Neural cell (in vitro differentiated cells): ENCODE measurements at regions not wholly inside any gene's neighbourhood (a gene's known extent, or its start where the extent isn't known, plus 50 kb on each side); places are given as distances from the start of the nearest gene placed in this dataset.

Source experiments
- H2AFZ ChIP-seq: fragments of 200-600, 300-800 bp; sonication (generic), shearing (Covaris generic); 2 replicates; pipeline ENCODE4 v1.6.0; 2014; ENCODE audit warnings: low read depth, mild to moderate bottlenecking, antibody characterized with exemption, low read length, moderate library complexity
- H3F3A ChIP-seq: fragments of 200-600 bp; shearing (Covaris generic); 2 replicates; pipeline ENCODE4 v1.6.1; 2016; ENCODE audit warnings: mild to moderate bottlenecking, moderate library complexity, mixed read lengths, antibody characterized with exemption, low read length; ENCODE audit not compliant: insufficient read depth, poor library complexity, severe bottlenecking
- H3K27ac ChIP-seq: fragments of 200-600, 300-800 bp; sonication (generic), shearing (Covaris generic); 2 replicates; pipeline ENCODE4 v1.5.1; 2014; ENCODE audit warnings: mild to moderate bottlenecking, low read length, moderate library complexity
- H3K27me3 ChIP-seq: fragments of 300-800, 200-600 bp; sonication (generic), shearing (Covaris generic); 2 replicates; pipeline ENCODE4 v1.6.0; 2014; ENCODE audit warnings: mild to moderate bottlenecking, low read depth, low read length, moderate library complexity; ENCODE audit not compliant: insufficient read depth
- H3K36me3 ChIP-seq: fragments of 300-800, 200-600 bp; sonication (generic), shearing (Covaris generic); 2 replicates; pipeline ENCODE4 v1.5.1; 2014; ENCODE audit warnings: mild to moderate bottlenecking, antibody characterized with exemption, low read length, moderate library complexity; ENCODE audit not compliant: insufficient read depth
- H3K4me2 ChIP-seq: fragments of 300-800, 200-600 bp; sonication (generic), shearing (Covaris generic); 2 replicates; pipeline ENCODE4 v1.6.0; 2014; ENCODE audit warnings: mild to moderate bottlenecking, low read length
- H3K4me3 ChIP-seq: fragments of 300-800, 200-600 bp; sonication (generic), shearing (Covaris generic); 2 replicates; pipeline ENCODE4 v1.5.1; 2014; ENCODE audit warnings: mild to moderate bottlenecking, low read length, moderate library complexity
- H3K79me2 ChIP-seq: fragments of 200-600 bp; shearing (Covaris generic); replicated peaks from 2 replicates; pipeline ENCODE4 v1.6.0; 2014; ENCODE audit warnings: mild to moderate bottlenecking, low read length, moderate library complexity; ENCODE audit not compliant: insufficient read depth
- H3K9ac ChIP-seq: fragments of 300-800, 200-600 bp; sonication (generic), shearing (Covaris generic); 2 replicates; pipeline ENCODE4 v1.6.1; 2016; ENCODE audit warnings: mild to moderate bottlenecking, low read length, mixed read lengths
- H3K9me2 ChIP-seq: fragments of 200-600 bp; shearing (Covaris generic); 2 replicates; pipeline ENCODE4 v1.6.1; 2016; ENCODE audit warnings: mild to moderate bottlenecking, low read length, mixed read lengths; ENCODE audit not compliant: insufficient read depth
- H3K9me3 ChIP-seq: fragments of 200-600, 300-800 bp; sonication (generic), shearing (Covaris generic); 2 replicates; pipeline ENCODE4 v1.6.1; 2016; ENCODE audit warnings: mild to moderate bottlenecking, mixed run types, low read length, moderate library complexity, mixed read lengths
- H4K20me1 ChIP-seq: fragments of 200-600 bp; shearing (Covaris generic); 2 replicates; pipeline ENCODE4 v1.6.1; 2016; ENCODE audit warnings: mild to moderate bottlenecking, mixed run types; ENCODE audit not compliant: insufficient read depth
- CTCF ChIP-seq: fragments of 450-650 bp; IDR thresholded peaks from 2 replicates; pipeline ENCODE4 v1.5.1; 2014; ENCODE audit warnings: antibody characterized with exemption, mild to moderate bottlenecking, moderate library complexity; ENCODE audit not compliant: poor library complexity, severe bottlenecking
- EP300 ChIP-seq: fragments of 450-650 bp; conservative IDR thresholded peaks from 2 replicates; pipeline ENCODE4 v1.6.1; 2014; ENCODE audit warnings: antibody characterized with exemption, mild to moderate bottlenecking, moderate library complexity; ENCODE audit not compliant: poor library complexity, severe bottlenecking
- EZH2 ChIP-seq: fragments of 200-600, 300-800 bp; shearing (Covaris generic), sonication (generic); IDR thresholded peaks from 2 replicates; pipeline ENCODE4 v1.6.1; 2014; ENCODE audit warnings: antibody characterized with exemption, low read length, borderline replicate concordance, mild to moderate bottlenecking; ENCODE audit not compliant: insufficient read depth, poor library complexity, severe bottlenecking
- MXI1 ChIP-seq: fragments of 450-650 bp; conservative IDR thresholded peaks from 2 replicates; pipeline ENCODE4 v1.6.1; 2014; ENCODE audit warnings: antibody characterized with exemption, mild to moderate bottlenecking; ENCODE audit not compliant: poor library complexity, severe bottlenecking
- POLR2AphosphoS5 ChIP-seq: IDR thresholded peaks from 2 replicates; pipeline ENCODE4 v1.6.1; 2012
- RAD21 ChIP-seq: fragments of 450-650 bp; conservative IDR thresholded peaks from 2 replicates; pipeline ENCODE4 v1.6.1; 2014; ENCODE audit warnings: antibody characterized with exemption, mild to moderate bottlenecking, moderate library complexity
- SMC3 ChIP-seq: fragments of 450-650 bp; conservative IDR thresholded peaks from 2 replicates; pipeline ENCODE4 v1.6.1; 2014; ENCODE audit warnings: antibody characterized with exemption, mild to moderate bottlenecking, moderate library complexity; ENCODE audit not compliant: poor library complexity
- TAF1 ChIP-seq: IDR thresholded peaks from 2 replicates; pipeline ENCODE4 v1.6.1; 2012; ENCODE audit warnings: low read depth
- TF ChIP-seq, protein P1 (sequence below): IDR thresholded peaks from 2 replicates; pipeline ENCODE4 v1.6.1; 2012; ENCODE audit warnings: borderline replicate concordance

- H3K9me3 ChIP-seq: no peaks in the 10 kb centered on the region
- H3K4me3 ChIP-seq: no peak overlapping the region
- no peak overlapping the region for H3K9ac ChIP-seq
- TF ChIP-seq, protein P1, sequence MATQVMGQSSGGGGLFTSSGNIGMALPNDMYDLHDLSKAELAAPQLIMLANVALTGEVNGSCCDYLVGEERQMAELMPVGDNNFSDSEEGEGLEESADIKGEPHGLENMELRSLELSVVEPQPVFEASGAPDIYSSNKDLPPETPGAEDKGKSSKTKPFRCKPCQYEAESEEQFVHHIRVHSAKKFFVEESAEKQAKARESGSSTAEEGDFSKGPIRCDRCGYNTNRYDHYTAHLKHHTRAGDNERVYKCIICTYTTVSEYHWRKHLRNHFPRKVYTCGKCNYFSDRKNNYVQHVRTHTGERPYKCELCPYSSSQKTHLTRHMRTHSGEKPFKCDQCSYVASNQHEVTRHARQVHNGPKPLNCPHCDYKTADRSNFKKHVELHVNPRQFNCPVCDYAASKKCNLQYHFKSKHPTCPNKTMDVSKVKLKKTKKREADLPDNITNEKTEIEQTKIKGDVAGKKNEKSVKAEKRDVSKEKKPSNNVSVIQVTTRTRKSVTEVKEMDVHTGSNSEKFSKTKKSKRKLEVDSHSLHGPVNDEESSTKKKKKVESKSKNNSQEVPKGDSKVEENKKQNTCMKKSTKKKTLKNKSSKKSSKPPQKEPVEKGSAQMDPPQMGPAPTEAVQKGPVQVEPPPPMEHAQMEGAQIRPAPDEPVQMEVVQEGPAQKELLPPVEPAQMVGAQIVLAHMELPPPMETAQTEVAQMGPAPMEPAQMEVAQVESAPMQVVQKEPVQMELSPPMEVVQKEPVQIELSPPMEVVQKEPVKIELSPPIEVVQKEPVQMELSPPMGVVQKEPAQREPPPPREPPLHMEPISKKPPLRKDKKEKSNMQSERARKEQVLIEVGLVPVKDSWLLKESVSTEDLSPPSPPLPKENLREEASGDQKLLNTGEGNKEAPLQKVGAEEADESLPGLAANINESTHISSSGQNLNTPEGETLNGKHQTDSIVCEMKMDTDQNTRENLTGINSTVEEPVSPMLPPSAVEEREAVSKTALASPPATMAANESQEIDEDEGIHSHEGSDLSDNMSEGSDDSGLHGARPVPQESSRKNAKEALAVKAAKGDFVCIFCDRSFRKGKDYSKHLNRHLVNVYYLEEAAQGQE: no peak
- no peak for TF ChIP-seq EP300
- TF ChIP-seq EZH2: no peak
- no peak overlapping the region for H3K4me2 ChIP-seq
- no peaks in the 10 kb centered on the region for H3K9me2 ChIP-seq
- H3K36me3 ChIP-seq: no peaks in the 10 kb centered on the region
- H2AFZ ChIP-seq: no peak overlapping the region
- H3K27me3 ChIP-seq: no peaks in the 10 kb centered on the region
- no peaks in the 10 kb centered on the region for H3K79me2 ChIP-seq
- H3F3A ChIP-seq: no peaks in the 10 kb centered on the region
- H4K20me1 ChIP-seq: no peaks in the 10 kb centered on the region
- H3K27ac ChIP-seq: no peak overlapping the region
These were observed 1049.0 kb downstream of the TSN start for GRCh38 chr2:122804494-122804893.

GRCh38 chr2:122805346-122805745 lies 1049.9 kb downstream of the TSN start:
- no peak overlapping the region for H3K4me2 ChIP-seq
- H3K79me2 ChIP-seq: no peaks in the 10 kb centered on the region
- no peak overlapping the region for H3K9ac ChIP-seq
- no peak for TF ChIP-seq POLR2AphosphoS5
- TF ChIP-seq EP300: no peak
- TF ChIP-seq MXI1: no peak
- no peak for TF ChIP-seq RAD21
- TF ChIP-seq EZH2: no peak
- TF ChIP-seq SMC3: no peak
- TF ChIP-seq TAF1: no peak
- TF ChIP-seq CTCF: no peak
- TF ChIP-seq, protein P1: no peak
- H3F3A ChIP-seq: no peaks in the 10 kb centered on the region
- H2AFZ ChIP-seq: no peak overlapping the region
- no peak overlapping the region for H3K4me3 ChIP-seq
- no peaks in the 10 kb centered on the region for H4K20me1 ChIP-seq
- no peak overlapping the region for H3K27ac ChIP-seq
- H3K27me3 ChIP-seq: no peaks in the 10 kb centered on the region
- H3K9me3 ChIP-seq: no peaks in the 10 kb centered on the region
- H3K9me2 ChIP-seq: no peaks in the 10 kb centered on the region
- no peaks in the 10 kb centered on the region for H3K36me3 ChIP-seq
